ENCODE measurements at regions not wholly inside any gene's neighbourhood (a gene's known extent, or its start where the extent isn't known, plus 50 kb on each side); places are given as distances from the start of the nearest gene placed in this dataset.

- no peaks in the 10 kb centered on the region for H3K4me1 ChIP-seq (ENCODE audit: low read length)
- no peak overlapping the region for H3K9ac ChIP-seq (ENCODE audit: low read length)
- H3K27ac ChIP-seq (ENCODE audit: low read length), result no peak overlapping the region
- H3F3A ChIP-seq (ENCODE audit: insufficient read depth, low read length), result no peaks in the 10 kb centered on the region
- no peaks in the 10 kb centered on the region for H3K9me2 ChIP-seq (replicated peaks; ENCODE audit: insufficient read depth, low read length)
- H3K4me3 ChIP-seq (ENCODE audit: low read length), result no peak overlapping the region
- H4K20me1 ChIP-seq (ENCODE audit: insufficient read depth, low read length), result no peaks in the 10 kb centered on the region
- no peaks in the 10 kb centered on the region for H3K36me3 ChIP-seq (replicated peaks; ENCODE audit: insufficient read depth, low read length)
- DNase-seq, result no peak
- no peaks in the 10 kb centered on the region for H3K79me2 ChIP-seq (ENCODE audit: low read length)
- H3K27me3 ChIP-seq (replicated peaks; ENCODE audit: insufficient read depth, low read length), result no peaks in the 10 kb centered on the region
- TF ChIP-seq EZH2 (optimal IDR thresholded peaks at IDR 0.05; ENCODE audit: low read depth, low read length) (no peak), EZH2phosphoT487 (IDR thresholded peaks at IDR 0.05; ENCODE audit: low read length) (no peak)
- TF ChIP-seq, protein P1, sequence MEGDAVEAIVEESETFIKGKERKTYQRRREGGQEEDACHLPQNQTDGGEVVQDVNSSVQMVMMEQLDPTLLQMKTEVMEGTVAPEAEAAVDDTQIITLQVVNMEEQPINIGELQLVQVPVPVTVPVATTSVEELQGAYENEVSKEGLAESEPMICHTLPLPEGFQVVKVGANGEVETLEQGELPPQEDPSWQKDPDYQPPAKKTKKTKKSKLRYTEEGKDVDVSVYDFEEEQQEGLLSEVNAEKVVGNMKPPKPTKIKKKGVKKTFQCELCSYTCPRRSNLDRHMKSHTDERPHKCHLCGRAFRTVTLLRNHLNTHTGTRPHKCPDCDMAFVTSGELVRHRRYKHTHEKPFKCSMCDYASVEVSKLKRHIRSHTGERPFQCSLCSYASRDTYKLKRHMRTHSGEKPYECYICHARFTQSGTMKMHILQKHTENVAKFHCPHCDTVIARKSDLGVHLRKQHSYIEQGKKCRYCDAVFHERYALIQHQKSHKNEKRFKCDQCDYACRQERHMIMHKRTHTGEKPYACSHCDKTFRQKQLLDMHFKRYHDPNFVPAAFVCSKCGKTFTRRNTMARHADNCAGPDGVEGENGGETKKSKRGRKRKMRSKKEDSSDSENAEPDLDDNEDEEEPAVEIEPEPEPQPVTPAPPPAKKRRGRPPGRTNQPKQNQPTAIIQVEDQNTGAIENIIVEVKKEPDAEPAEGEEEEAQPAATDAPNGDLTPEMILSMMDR (IDR thresholded peaks at IDR 0.05; ENCODE audit: low read length), result no peak
- H2AFZ ChIP-seq (ENCODE audit: low read length), result no peak overlapping the region
- H3K9me3 ChIP-seq (replicated peaks; ENCODE audit: insufficient read depth, low read length), result no peaks in the 10 kb centered on the region
- H3K4me2 ChIP-seq (ENCODE audit: low read depth, low read length), result no peak overlapping the region
These were observed 59.2 kb upstream of the GATB start for GRCh38 chr4:151820004-151820403.

DNA sequence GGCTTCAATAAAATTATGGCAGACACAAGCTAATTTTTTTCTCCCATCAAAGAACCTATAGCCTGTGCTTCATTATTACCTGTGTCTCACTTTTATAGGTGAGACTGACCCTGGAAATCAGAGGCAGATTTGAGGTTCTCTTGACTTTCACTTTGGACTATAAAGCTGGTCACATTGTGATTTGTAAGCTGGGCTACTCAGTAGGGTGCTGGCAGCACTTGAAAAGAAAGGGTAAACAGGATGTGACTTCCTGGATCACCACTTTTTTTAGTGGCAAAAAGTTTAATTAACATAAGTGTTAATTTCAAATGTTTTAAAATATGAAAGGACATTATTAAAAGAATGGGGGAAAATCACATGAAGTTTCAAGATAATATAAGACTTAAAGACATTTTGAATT lies 50.6 kb upstream of the GATB start:
- Histone ChIP-seq H3K4me1 (ENCODE audit: low read length) (no peaks in the 10 kb centered on the region), H3K9ac (ENCODE audit: low read length) (no peak overlapping the region), H3K9me3 (replicated peaks; ENCODE audit: insufficient read depth, low read length) (no peaks in the 10 kb centered on the region), H2AFZ (ENCODE audit: low read length) (no peak overlapping the region), H3K79me2 (ENCODE audit: low read length) (no peaks in the 10 kb centered on the region), H3K27me3 (replicated peaks; ENCODE audit: insufficient read depth, low read length) (no peaks in the 10 kb centered on the region), H3K9me2 (replicated peaks; ENCODE audit: insufficient read depth, low read length) (no peaks in the 10 kb centered on the region), H3K36me3 (replicated peaks; ENCODE audit: insufficient read depth, low read length) (no peaks in the 10 kb centered on the region), H4K20me1 (ENCODE audit: insufficient read depth, low read length) (no peaks in the 10 kb centered on the region), H3F3A (ENCODE audit: insufficient read depth, low read length) (no peaks in the 10 kb centered on the region), H3K4me2 (ENCODE audit: low read depth, low read length) (no peak overlapping the region), H3K4me3 (ENCODE audit: low read length) (no peak overlapping the region), H3K27ac (ENCODE audit: low read length) (no peak overlapping the region)
- TF ChIP-seq EZH2 (optimal IDR thresholded peaks at IDR 0.05; ENCODE audit: low read depth, low read length) (no peak), EZH2phosphoT487 (IDR thresholded peaks at IDR 0.05; ENCODE audit: low read length) (no peak)
- TF ChIP-seq, protein P1 (IDR thresholded peaks at IDR 0.05; ENCODE audit: low read length), result no peak
- DNase-seq, result no peak
